ENCODE measurements at regions not wholly inside any gene's neighbourhood (a gene's known extent, or its start where the extent isn't known, plus 50 kb on each side); places are given as distances from the start of the nearest gene placed in this dataset.

DNA sequence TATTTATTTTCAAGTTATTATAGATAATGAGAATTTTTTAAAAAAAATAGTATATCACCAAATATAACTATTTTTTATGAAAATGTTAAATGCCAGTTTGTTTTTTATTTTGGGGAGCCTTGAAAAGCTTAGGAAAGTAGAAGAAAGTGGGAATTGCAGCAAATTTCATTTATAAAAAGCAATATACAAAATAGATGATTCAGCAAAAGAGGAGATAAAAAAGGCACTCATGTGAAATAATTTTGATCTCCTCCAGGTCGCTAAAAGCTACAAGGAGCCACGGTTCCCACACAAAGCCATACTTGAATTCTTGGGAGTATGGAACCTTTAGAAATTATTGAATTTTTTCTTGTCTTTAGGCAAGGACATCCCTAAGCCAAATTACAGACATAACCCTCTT lies 625.0 kb upstream of the SGO1 start:
- H3K27ac ChIP-seq (ENCODE audit: low read depth, low read length), result no peak overlapping the region
- RAD21 ChIA-PET (ENCODE audit: low non-redundant PET in 1 of 2, low total read pairs in 2 of 2, uncharacterized antibody in 2 of 2, unreplicated experiment in 2 of 2), result no interaction called here
- no peaks in the 10 kb centered on the region for H3K4me1 ChIP-seq (ENCODE audit: control insufficient read depth in 1 of 2, insufficient read depth in 2 of 2, low read length in 2 of 2)
- TF ChIP-seq SIN3A (IDR thresholded peaks at IDR 0.05; ENCODE audit: low read depth) (no peak), POLR2A (IDR thresholded peaks at IDR 0.05; ENCODE audit: borderline replicate concordance, extremely low read depth, insufficient read depth, insufficient read length) (no peak), RAD21 (IDR thresholded peaks at IDR 0.05; ENCODE audit: low read depth) (no peak), EZH2 (IDR thresholded peaks at IDR 0.05) (no peak), CEBPB (IDR thresholded peaks at IDR 0.05; ENCODE audit: low read depth) (no peak), POLR2AphosphoS5 (IDR thresholded peaks at IDR 0.05; ENCODE audit: low read depth, low read length) (no peak), CBX3 (IDR thresholded peaks at IDR 0.05; ENCODE audit: low read depth) (no peak), ZNF274 (IDR thresholded peaks at IDR 0.05; ENCODE audit: low read depth, low read length) (no peak), JUND (IDR thresholded peaks at IDR 0.05) (no peak), YY1 (IDR thresholded peaks at IDR 0.05; ENCODE audit: extremely low read depth, insufficient replicate concordance, low read depth, low read length) (no peak), EGR1 (IDR thresholded peaks at IDR 0.05; ENCODE audit: low read depth) (no peak), CTCF (IDR thresholded peaks at IDR 0.05 in 2 of 3, conservative IDR thresholded peaks at IDR 0.05 in 1 of 3; ENCODE audit: borderline replicate concordance in 1 of 3, insufficient read depth in 1 of 3, low read depth in 2 of 3, low read length in 2 of 3) (no peak), ELF1 (IDR thresholded peaks at IDR 0.05; ENCODE audit: borderline replicate concordance, low read depth) (no peak), SP1 (IDR thresholded peaks at IDR 0.05; ENCODE audit: low read depth) (no peak), FOSL1 (IDR thresholded peaks at IDR 0.05; ENCODE audit: low read depth) (no peak)
- TF ChIP-seq, protein P1, sequence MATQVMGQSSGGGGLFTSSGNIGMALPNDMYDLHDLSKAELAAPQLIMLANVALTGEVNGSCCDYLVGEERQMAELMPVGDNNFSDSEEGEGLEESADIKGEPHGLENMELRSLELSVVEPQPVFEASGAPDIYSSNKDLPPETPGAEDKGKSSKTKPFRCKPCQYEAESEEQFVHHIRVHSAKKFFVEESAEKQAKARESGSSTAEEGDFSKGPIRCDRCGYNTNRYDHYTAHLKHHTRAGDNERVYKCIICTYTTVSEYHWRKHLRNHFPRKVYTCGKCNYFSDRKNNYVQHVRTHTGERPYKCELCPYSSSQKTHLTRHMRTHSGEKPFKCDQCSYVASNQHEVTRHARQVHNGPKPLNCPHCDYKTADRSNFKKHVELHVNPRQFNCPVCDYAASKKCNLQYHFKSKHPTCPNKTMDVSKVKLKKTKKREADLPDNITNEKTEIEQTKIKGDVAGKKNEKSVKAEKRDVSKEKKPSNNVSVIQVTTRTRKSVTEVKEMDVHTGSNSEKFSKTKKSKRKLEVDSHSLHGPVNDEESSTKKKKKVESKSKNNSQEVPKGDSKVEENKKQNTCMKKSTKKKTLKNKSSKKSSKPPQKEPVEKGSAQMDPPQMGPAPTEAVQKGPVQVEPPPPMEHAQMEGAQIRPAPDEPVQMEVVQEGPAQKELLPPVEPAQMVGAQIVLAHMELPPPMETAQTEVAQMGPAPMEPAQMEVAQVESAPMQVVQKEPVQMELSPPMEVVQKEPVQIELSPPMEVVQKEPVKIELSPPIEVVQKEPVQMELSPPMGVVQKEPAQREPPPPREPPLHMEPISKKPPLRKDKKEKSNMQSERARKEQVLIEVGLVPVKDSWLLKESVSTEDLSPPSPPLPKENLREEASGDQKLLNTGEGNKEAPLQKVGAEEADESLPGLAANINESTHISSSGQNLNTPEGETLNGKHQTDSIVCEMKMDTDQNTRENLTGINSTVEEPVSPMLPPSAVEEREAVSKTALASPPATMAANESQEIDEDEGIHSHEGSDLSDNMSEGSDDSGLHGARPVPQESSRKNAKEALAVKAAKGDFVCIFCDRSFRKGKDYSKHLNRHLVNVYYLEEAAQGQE (IDR thresholded peaks at IDR 0.05; ENCODE audit: low read depth), result no peak
- TF ChIP-seq, protein P2, sequence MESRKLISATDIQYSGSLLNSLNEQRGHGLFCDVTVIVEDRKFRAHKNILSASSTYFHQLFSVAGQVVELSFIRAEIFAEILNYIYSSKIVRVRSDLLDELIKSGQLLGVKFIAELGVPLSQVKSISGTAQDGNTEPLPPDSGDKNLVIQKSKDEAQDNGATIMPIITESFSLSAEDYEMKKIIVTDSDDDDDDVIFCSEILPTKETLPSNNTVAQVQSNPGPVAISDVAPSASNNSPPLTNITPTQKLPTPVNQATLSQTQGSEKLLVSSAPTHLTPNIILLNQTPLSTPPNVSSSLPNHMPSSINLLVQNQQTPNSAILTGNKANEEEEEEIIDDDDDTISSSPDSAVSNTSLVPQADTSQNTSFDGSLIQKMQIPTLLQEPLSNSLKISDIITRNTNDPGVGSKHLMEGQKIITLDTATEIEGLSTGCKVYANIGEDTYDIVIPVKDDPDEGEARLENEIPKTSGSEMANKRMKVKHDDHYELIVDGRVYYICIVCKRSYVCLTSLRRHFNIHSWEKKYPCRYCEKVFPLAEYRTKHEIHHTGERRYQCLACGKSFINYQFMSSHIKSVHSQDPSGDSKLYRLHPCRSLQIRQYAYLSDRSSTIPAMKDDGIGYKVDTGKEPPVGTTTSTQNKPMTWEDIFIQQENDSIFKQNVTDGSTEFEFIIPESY (IDR thresholded peaks at IDR 0.05; ENCODE audit: extremely low read depth, insufficient replicate concordance, low read length), result no peak
- TF ChIP-seq, protein P3, sequence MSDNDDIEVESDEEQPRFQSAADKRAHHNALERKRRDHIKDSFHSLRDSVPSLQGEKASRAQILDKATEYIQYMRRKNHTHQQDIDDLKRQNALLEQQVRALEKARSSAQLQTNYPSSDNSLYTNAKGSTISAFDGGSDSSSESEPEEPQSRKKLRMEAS (IDR thresholded peaks at IDR 0.05), result no peak
- no peak overlapping the region for H2AFZ ChIP-seq (ENCODE audit: low read depth, low read length, poor library complexity, severe bottlenecking)
- no peak overlapping the region for H3K9ac ChIP-seq (ENCODE audit: low read length)
- BruUV-seq (replicated peaks), result no TSS peak
- H4K20me1 ChIP-seq (ENCODE audit: insufficient read depth), result no peaks in the 10 kb centered on the region
- CTCF ChIA-PET, result no interaction called here
- H3K4me2 ChIP-seq (ENCODE audit: low read length), result no peak overlapping the region
- DNase-seq (ENCODE audit: low read depth, low spot score) (no peak), ATAC-seq (no peak)
- POLR2A ChIA-PET, result no interaction called here
- H3K9me2 ChIP-seq (ENCODE audit: insufficient read depth), result no peaks in the 10 kb centered on the region
- intact Hi-C loops (cut with micrococcal nuclease), result no loop called here
- no peaks in the 10 kb centered on the region; a peak in 1 of 4 replicates for H3K36me3 ChIP-seq (ENCODE audit: control insufficient read depth in 1 of 2, insufficient read depth in 2 of 2, low read length in 2 of 2)
- no peak overlapping the region for H3K4me3 ChIP-seq (replicated peaks in 1 of 2; ENCODE audit: low read depth in 1 of 2, low read length in 2 of 2)
- H3K9me3 ChIP-seq (ENCODE audit: control insufficient read depth in 1 of 2, insufficient read depth in 1 of 2, low read depth in 1 of 2, low read length in 2 of 2), result peaks cover 6 to 12% of the 10 kb centered on the region in 2 experiments; a peak in 2 of 4 replicates
- H3K79me2 ChIP-seq (ENCODE audit: insufficient read depth, low read length), result no peaks in the 10 kb centered on the region
- H3K27me3 ChIP-seq (ENCODE audit: insufficient read depth, low read length), result no peaks in the 10 kb centered on the region

Data from HCT116 (cell line).